ENCODE measurements at regions not wholly inside any gene's neighbourhood (a gene's known extent, or its start where the extent isn't known, plus 50 kb on each side); places are given as distances from the start of the nearest gene placed in this dataset.

GRCh38 chr2:120908314-120908975 is 172.8 kb downstream of the GLI2 start:
- H3K9me3 ChIP-seq (ENCODE audit: control insufficient read depth, low read length): no peaks in the 10 kb centered on the region
- no peak overlapping the region for H3K4me3 ChIP-seq (ENCODE audit: low read depth, low read length)
- H3K27ac ChIP-seq: no peak overlapping the region
- H3K9ac ChIP-seq: no peak overlapping the region
- H3K36me3 ChIP-seq (ENCODE audit: control insufficient read depth, insufficient read depth, low read length): no peaks in the 10 kb centered on the region
- TF ChIP-seq CTCF (IDR thresholded peaks at IDR 0.05): no peak
- H2AFZ ChIP-seq: no peak overlapping the region
- H3K27me3 ChIP-seq (ENCODE audit: control insufficient read depth, insufficient read depth, low read length): no peaks in the 10 kb centered on the region
- no peaks in the 10 kb centered on the region for H3K79me2 ChIP-seq
- no peak overlapping the region for H3K4me2 ChIP-seq (ENCODE audit: low read length)
- no peaks in the 10 kb centered on the region for H3K4me1 ChIP-seq

- no peak for TF ChIP-seq CTCF (IDR thresholded peaks at IDR 0.05)
- H3K27ac ChIP-seq: no peak overlapping the region
- no peaks in the 10 kb centered on the region for H3K27me3 ChIP-seq (ENCODE audit: control insufficient read depth, insufficient read depth, low read length)
- H3K4me1 ChIP-seq: no peaks in the 10 kb centered on the region
- H3K79me2 ChIP-seq: no peaks in the 10 kb centered on the region
- H3K9me3 ChIP-seq (ENCODE audit: control insufficient read depth, low read length): no peaks in the 10 kb centered on the region
- H2AFZ ChIP-seq: no peak overlapping the region
- H3K36me3 ChIP-seq (ENCODE audit: control insufficient read depth, insufficient read depth, low read length): no peaks in the 10 kb centered on the region
- no peak overlapping the region for H3K4me3 ChIP-seq (ENCODE audit: low read depth, low read length)
- no peak overlapping the region for H3K4me2 ChIP-seq (ENCODE audit: low read length)
- H3K9ac ChIP-seq: no peak overlapping the region
Measured at GRCh38 chr2:120909102-120909501, 173.4 kb downstream of the GLI2 start.

GRCh38 chr2:120910164-120910563 is 174.5 kb downstream of the GLI2 start:
- Histone ChIP-seq H3K36me3 (ENCODE audit: control insufficient read depth, insufficient read depth, low read length) (no peaks in the 10 kb centered on the region), H3K9me3 (ENCODE audit: control insufficient read depth, low read length) (no peaks in the 10 kb centered on the region), H3K4me3 (ENCODE audit: low read depth, low read length) (no peak overlapping the region), H2AFZ (no peak overlapping the region), H3K4me1 (no peaks in the 10 kb centered on the region), H3K9ac (no peak overlapping the region), H3K27me3 (ENCODE audit: control insufficient read depth, insufficient read depth, low read length) (no peaks in the 10 kb centered on the region), H3K79me2 (no peaks in the 10 kb centered on the region), H3K4me2 (ENCODE audit: low read length) (no peak overlapping the region), H3K27ac (no peak overlapping the region)
- no peak for TF ChIP-seq CTCF (IDR thresholded peaks at IDR 0.05)

GRCh38 chr2:120910956-120911951 is 175.6 kb downstream of the GLI2 start:
- no peak overlapping the region for H3K9ac ChIP-seq
- no peak for TF ChIP-seq CTCF (IDR thresholded peaks at IDR 0.05)
- no peak overlapping the region for H2AFZ ChIP-seq
- H3K79me2 ChIP-seq: no peaks in the 10 kb centered on the region
- no peaks in the 10 kb centered on the region for H3K4me1 ChIP-seq
- H3K4me3 ChIP-seq (ENCODE audit: low read depth, low read length): no peak overlapping the region
- H3K9me3 ChIP-seq (ENCODE audit: control insufficient read depth, low read length): no peaks in the 10 kb centered on the region
- H3K27me3 ChIP-seq (ENCODE audit: control insufficient read depth, insufficient read depth, low read length): no peaks in the 10 kb centered on the region
- no peak overlapping the region for H3K27ac ChIP-seq
- H3K4me2 ChIP-seq (ENCODE audit: low read length): no peak overlapping the region
- H3K36me3 ChIP-seq (ENCODE audit: control insufficient read depth, insufficient read depth, low read length): no peaks in the 10 kb centered on the region

Data from parathyroid adenoma (tissue), 2 donors.